SK-N-SH (cell line): ENCODE measurements at regions not wholly inside any gene's neighbourhood (a gene's known extent, or its start where the extent isn't known, plus 50 kb on each side); places are given as distances from the start of the nearest gene placed in this dataset.

Experiments
- CTCF ChIA-PET: fragments of 300-600, 350-600 bp; formaldehyde crosslinking; extraction: SDS; loops from one replicate; lab custom pipeline; 2021; lab: Yijun Ruan, JAX
- POLR2A ChIA-PET: fragments of 350-600 bp; sonication (Branson Sonifier 250); formaldehyde crosslinking; extraction: SDS; loops from one replicate; lab custom pipeline; 2020; ENCODE audit warnings: antibody characterized with exemption, inconsistent platforms; lab: Yijun Ruan, JAX
- DNase-seq: peaks from one replicate; pipeline ENCODE4 v3.0.0; 2012
- H2AFZ ChIP-seq: fragments of 200-600 bp; sonication (generic); 2 replicates; pipeline ENCODE4 v1.8.1; 2016; ENCODE audit warnings: antibody characterized with exemption, mild to moderate bottlenecking, low read depth
- H3F3A ChIP-seq: fragments of 200-600 bp; sonication (generic); replicated peaks from 2 replicates; pipeline ENCODE3; 2016; ENCODE audit warnings: antibody characterized with exemption, mild to moderate bottlenecking; ENCODE audit not compliant: insufficient read depth
- H3K27ac ChIP-seq, 2 experiments: fragments of 200-500 bp in 1 of 2; fragments of 200-600 bp in 1 of 2; sonication (Bioruptor generic) in 1 of 2; sonication (generic), shearing (Covaris generic) in 1 of 2; 2 replicates each; pipeline versions ENCODE4 v1.5.1 to v1.6.1; 2014 to 2016; ENCODE audit warnings: low read depth in 2 of 2, inconsistent platforms in 1 of 2, low read length in 1 of 2, mild to moderate bottlenecking in 1 of 2, mixed read lengths in 1 of 2
- H3K27me3 ChIP-seq: fragments of 200-600 bp; sonication (generic), shearing (Covaris generic); 2 replicates; pipeline ENCODE4 v1.6.1; 2016; ENCODE audit warnings: mixed run types; ENCODE audit not compliant: insufficient read depth
- H3K36me3 ChIP-seq, 2 experiments: fragments of 200-500 bp in 1 of 2; fragments of 200-600 bp in 1 of 2; sonication (Bioruptor generic) in 1 of 2; sonication (generic) in 1 of 2; replicated peaks in 1 of 2; 2 replicates each; pipeline versions ENCODE3 to v1.5.1; 2014 to 2016; ENCODE audit warnings: low read length in 1 of 2, mild to moderate bottlenecking in 1 of 2; ENCODE audit not compliant: insufficient read depth in 2 of 2, control insufficient read depth in 1 of 2
- H3K4me1 ChIP-seq, 2 experiments: fragments of 200-500 bp in 1 of 2; fragments of 200-600 bp in 1 of 2; sonication (Bioruptor generic) in 1 of 2; sonication (generic), shearing (Covaris generic) in 1 of 2; 2 replicates each; pipeline versions ENCODE4 v1.5.1 to v1.6.1; 2014 to 2016; ENCODE audit warnings: low read depth in 1 of 2, low read length in 1 of 2, mixed run types in 1 of 2; ENCODE audit not compliant: insufficient read depth in 2 of 2, control insufficient read depth in 1 of 2
- H3K4me2 ChIP-seq: fragments of 200-600 bp; sonication (generic), shearing (Covaris generic); 2 replicates; pipeline ENCODE4 v1.6.1; 2017; ENCODE audit warnings: mixed run types
- H3K4me3 ChIP-seq, 2 experiments: fragments of 200-500 bp in 1 of 2; fragments of 200-600 bp in 1 of 2; sonication (Bioruptor generic) in 1 of 2; sonication (generic), shearing (Covaris generic) in 1 of 2; 2 replicates each; pipeline versions ENCODE4 v1.5.1 to v1.8.1; 2014 to 2016; ENCODE audit warnings: low read depth in 2 of 2, inconsistent platforms in 1 of 2, low read length in 1 of 2, mild to moderate bottlenecking in 1 of 2, mixed read lengths in 1 of 2, moderate library complexity in 1 of 2
- H3K79me2 ChIP-seq: fragments of 200-600 bp; sonication (generic); 2 replicates; pipeline ENCODE4 v1.8.1; 2017; ENCODE audit warnings: mild to moderate bottlenecking; ENCODE audit not compliant: insufficient read depth
- H3K9ac ChIP-seq: fragments of 200-600 bp; sonication (generic); 2 replicates; pipeline ENCODE4 v1.6.1; 2017; ENCODE audit warnings: mixed run types
- H3K9me2 ChIP-seq: fragments of 200-600 bp; sonication (generic); 2 replicates; pipeline ENCODE4 v1.6.1; 2017; ENCODE audit warnings: mixed run types
- H3K9me3 ChIP-seq: fragments of 200-600 bp; sonication (generic); 2 replicates; pipeline ENCODE4 v1.6.1; 2017; ENCODE audit warnings: mixed run types, mild to moderate bottlenecking, moderate library complexity
- H4K20me1 ChIP-seq: fragments of 200-600 bp; sonication (generic); 2 replicates; pipeline ENCODE4 v1.6.1; 2017; ENCODE audit warnings: mild to moderate bottlenecking, mixed run types; ENCODE audit not compliant: insufficient read depth
- EZH2phosphoT487 ChIP-seq: fragments of 200-600 bp; sonication (generic); IDR thresholded peaks from 2 replicates; pipeline ENCODE4 v1.6.1; 2017; ENCODE audit warnings: low read depth, mixed run types, mild to moderate bottlenecking, antibody characterized with exemption, moderate library complexity, borderline replicate concordance
- FOSL2 ChIP-seq: IDR thresholded peaks from 2 replicates; pipeline ENCODE4 v1.4.0; 2012; ENCODE audit warnings: low read depth, mild to moderate bottlenecking, moderate library complexity, borderline replicate concordance
- MXI1 ChIP-seq: IDR thresholded peaks from 2 replicates; pipeline ENCODE4 v1.6.1; 2012; ENCODE audit warnings: mild to moderate bottlenecking, low read depth, low read length, improper control_type of control experiment
- NRF1 ChIP-seq: IDR thresholded peaks from 2 replicates; pipeline ENCODE4 v1.6.1; 2012; ENCODE audit warnings: low read depth, mild to moderate bottlenecking, low read length
- SIN3A ChIP-seq: IDR thresholded peaks from 2 replicates; pipeline ENCODE4 v1.6.1; 2012; ENCODE audit warnings: low read depth, mild to moderate bottlenecking, low read length, moderate library complexity, borderline replicate concordance
- TCF12 ChIP-seq: IDR thresholded peaks from 2 replicates; pipeline ENCODE4 v1.4.0; 2012
- YY1 ChIP-seq: IDR thresholded peaks from 2 replicates; pipeline ENCODE4 v1.4.0; 2012; ENCODE audit warnings: low read depth, mild to moderate bottlenecking
- WGBS: methylation state at CpG from one replicate; pipeline ENCODE4 v1.1.6; 2017; ENCODE audit warnings: low lambda C conversion rate; 5-methylcytosine and 5-hydroxymethylcytosine counted together
- TF ChIP-seq, protein P1 (sequence below): IDR thresholded peaks from 2 replicates; pipeline ENCODE4 v1.6.1; 2012; ENCODE audit warnings: mild to moderate bottlenecking, low read depth, low read length, moderate library complexity
- TF ChIP-seq, protein P2 (sequence below): fragments of 150-350 bp; IDR thresholded peaks from 2 replicates; pipeline ENCODE4 v1.6.1; 2017; ENCODE audit warnings: antibody characterized with exemption, low read length, low read depth, borderline replicate concordance
- TF ChIP-seq, protein P3 (sequence below): IDR thresholded peaks from 2 replicates; pipeline ENCODE4 v1.4.0; 2012; ENCODE audit warnings: low read depth
- TF ChIP-seq, protein P4 (sequence below): fragments of 200-600 bp; sonication (generic); IDR thresholded peaks from 2 replicates; pipeline ENCODE4 v1.6.1; 2017; ENCODE audit warnings: antibody characterized with exemption, mild to moderate bottlenecking, moderate library complexity

DNA sequence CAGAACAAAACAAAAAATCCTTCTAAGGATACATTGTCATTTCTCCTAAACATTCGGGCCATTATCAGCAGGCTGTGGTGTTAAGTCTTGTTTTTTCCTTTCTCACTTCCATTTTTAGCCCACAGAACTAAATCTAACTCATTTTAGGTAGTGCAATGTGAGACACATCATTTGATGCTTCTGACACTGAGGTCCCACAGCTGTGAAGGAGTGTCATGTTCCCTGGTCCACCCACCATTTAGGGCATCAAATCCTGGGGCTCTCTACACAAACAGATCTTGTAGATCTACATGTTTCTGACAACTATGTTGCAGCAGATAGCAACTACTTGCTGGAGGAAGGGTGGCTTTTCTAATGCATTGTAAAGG, 232.5 kb upstream of the IGFBP3 start:
- no peak overlapping the region for H2AFZ ChIP-seq
- H3K79me2 ChIP-seq: no peaks in the 10 kb centered on the region
- H3K4me2 ChIP-seq: no peak overlapping the region
- no peak for DNase-seq
- no peak overlapping the region for H3K27ac ChIP-seq
- TF ChIP-seq, protein P1, sequence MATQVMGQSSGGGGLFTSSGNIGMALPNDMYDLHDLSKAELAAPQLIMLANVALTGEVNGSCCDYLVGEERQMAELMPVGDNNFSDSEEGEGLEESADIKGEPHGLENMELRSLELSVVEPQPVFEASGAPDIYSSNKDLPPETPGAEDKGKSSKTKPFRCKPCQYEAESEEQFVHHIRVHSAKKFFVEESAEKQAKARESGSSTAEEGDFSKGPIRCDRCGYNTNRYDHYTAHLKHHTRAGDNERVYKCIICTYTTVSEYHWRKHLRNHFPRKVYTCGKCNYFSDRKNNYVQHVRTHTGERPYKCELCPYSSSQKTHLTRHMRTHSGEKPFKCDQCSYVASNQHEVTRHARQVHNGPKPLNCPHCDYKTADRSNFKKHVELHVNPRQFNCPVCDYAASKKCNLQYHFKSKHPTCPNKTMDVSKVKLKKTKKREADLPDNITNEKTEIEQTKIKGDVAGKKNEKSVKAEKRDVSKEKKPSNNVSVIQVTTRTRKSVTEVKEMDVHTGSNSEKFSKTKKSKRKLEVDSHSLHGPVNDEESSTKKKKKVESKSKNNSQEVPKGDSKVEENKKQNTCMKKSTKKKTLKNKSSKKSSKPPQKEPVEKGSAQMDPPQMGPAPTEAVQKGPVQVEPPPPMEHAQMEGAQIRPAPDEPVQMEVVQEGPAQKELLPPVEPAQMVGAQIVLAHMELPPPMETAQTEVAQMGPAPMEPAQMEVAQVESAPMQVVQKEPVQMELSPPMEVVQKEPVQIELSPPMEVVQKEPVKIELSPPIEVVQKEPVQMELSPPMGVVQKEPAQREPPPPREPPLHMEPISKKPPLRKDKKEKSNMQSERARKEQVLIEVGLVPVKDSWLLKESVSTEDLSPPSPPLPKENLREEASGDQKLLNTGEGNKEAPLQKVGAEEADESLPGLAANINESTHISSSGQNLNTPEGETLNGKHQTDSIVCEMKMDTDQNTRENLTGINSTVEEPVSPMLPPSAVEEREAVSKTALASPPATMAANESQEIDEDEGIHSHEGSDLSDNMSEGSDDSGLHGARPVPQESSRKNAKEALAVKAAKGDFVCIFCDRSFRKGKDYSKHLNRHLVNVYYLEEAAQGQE: no peak
- no peak for TF ChIP-seq YY1
- no peak for TF ChIP-seq FOSL2
- TF ChIP-seq EZH2phosphoT487: no peak
- TF ChIP-seq, all 33 proteins: peak for 0
- no peaks in the 10 kb centered on the region for H3F3A ChIP-seq
- H3K4me3 ChIP-seq: no peak overlapping the region
- no peaks in the 10 kb centered on the region for H3K36me3 ChIP-seq
- no peaks in the 10 kb centered on the region for H3K9me2 ChIP-seq
- no peak overlapping the region for H3K9ac ChIP-seq
- no peaks in the 10 kb centered on the region for H4K20me1 ChIP-seq
- H3K4me1 ChIP-seq: no peaks in the 10 kb centered on the region; a peak in 1 of 4 replicates
- no peaks in the 10 kb centered on the region for H3K27me3 ChIP-seq
- H3K9me3 ChIP-seq: no peaks in the 10 kb centered on the region
- ChIA-PET CTCF (interaction anchor here (0.6 to 1.3 kb wide), 3 partner anchors 231 to 947 kb away, joined by 3 to 4 read pairs (median 3); no protein-coding TSS in a partner anchor), POLR2A (no interaction called here)
- 55% methylated on average over 1 of the region's 1 CpG for WGBS

DNA sequence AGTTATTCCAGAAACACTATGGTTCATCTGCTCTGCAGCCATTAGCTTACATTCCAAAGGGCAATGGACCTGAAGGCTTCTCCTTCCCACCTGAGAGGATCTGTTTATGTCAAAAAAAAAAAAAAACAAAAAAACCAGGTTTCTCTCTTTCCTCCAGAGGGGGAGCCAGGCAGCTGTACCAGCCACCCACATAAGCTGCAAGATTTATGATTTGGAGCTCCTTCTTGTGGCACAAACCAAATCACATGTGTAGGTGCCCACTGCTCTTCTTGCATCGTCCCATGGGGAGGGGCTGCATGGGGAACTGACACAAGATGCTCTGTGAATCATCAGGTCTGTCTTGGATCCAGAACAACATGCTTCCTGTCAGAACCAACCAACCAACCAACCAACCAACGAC, 231.6 kb upstream of the IGFBP3 start:
- CTCF ChIA-PET: interaction anchor here (0.6 to 1.3 kb wide), 2 partner anchors 230 to 863 kb away, joined by 3 to 4 read pairs; no protein-coding TSS in a partner anchor
- 36% methylated on average over 1 of the region's 2 CpGs for WGBS
- H3K4me3 ChIP-seq: no peak overlapping the region

More for the DNA sequence above, 231.6 kb upstream of the IGFBP3 start:
- no peak for TF ChIP-seq MXI1
- TF ChIP-seq, protein P2, sequence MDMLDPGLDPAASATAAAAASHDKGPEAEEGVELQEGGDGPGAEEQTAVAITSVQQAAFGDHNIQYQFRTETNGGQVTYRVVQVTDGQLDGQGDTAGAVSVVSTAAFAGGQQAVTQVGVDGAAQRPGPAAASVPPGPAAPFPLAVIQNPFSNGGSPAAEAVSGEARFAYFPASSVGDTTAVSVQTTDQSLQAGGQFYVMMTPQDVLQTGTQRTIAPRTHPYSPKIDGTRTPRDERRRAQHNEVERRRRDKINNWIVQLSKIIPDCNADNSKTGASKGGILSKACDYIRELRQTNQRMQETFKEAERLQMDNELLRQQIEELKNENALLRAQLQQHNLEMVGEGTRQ: no peak
- no peak for TF ChIP-seq SIN3A
- no peak for TF ChIP-seq NRF1
- TF ChIP-seq, protein P3, sequence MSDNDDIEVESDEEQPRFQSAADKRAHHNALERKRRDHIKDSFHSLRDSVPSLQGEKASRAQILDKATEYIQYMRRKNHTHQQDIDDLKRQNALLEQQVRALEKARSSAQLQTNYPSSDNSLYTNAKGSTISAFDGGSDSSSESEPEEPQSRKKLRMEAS: no peak
- no peak for TF ChIP-seq FOSL2
- no peak for TF ChIP-seq TCF12
- TF ChIP-seq, protein P4, sequence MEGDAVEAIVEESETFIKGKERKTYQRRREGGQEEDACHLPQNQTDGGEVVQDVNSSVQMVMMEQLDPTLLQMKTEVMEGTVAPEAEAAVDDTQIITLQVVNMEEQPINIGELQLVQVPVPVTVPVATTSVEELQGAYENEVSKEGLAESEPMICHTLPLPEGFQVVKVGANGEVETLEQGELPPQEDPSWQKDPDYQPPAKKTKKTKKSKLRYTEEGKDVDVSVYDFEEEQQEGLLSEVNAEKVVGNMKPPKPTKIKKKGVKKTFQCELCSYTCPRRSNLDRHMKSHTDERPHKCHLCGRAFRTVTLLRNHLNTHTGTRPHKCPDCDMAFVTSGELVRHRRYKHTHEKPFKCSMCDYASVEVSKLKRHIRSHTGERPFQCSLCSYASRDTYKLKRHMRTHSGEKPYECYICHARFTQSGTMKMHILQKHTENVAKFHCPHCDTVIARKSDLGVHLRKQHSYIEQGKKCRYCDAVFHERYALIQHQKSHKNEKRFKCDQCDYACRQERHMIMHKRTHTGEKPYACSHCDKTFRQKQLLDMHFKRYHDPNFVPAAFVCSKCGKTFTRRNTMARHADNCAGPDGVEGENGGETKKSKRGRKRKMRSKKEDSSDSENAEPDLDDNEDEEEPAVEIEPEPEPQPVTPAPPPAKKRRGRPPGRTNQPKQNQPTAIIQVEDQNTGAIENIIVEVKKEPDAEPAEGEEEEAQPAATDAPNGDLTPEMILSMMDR: peak; percentile 41
- TF ChIP-seq, all 33 proteins: peak for 1
- H3K9me3 ChIP-seq: no peaks in the 10 kb centered on the region
- no peaks in the 10 kb centered on the region for H3K36me3 ChIP-seq
- no peaks in the 10 kb centered on the region for H3K9me2 ChIP-seq
- no peak for DNase-seq
- no peaks in the 10 kb centered on the region for H4K20me1 ChIP-seq
- no peak overlapping the region for H3K4me2 ChIP-seq
- H3F3A ChIP-seq: no peaks in the 10 kb centered on the region
- POLR2A ChIA-PET: no interaction called here
- no peak overlapping the region for H2AFZ ChIP-seq
- H3K27me3 ChIP-seq: no peaks in the 10 kb centered on the region
- no peak overlapping the region for H3K9ac ChIP-seq
- no peak overlapping the region for H3K27ac ChIP-seq
- H3K4me1 ChIP-seq: no peaks in the 10 kb centered on the region; a peak in 1 of 4 replicates
- no peaks in the 10 kb centered on the region for H3K79me2 ChIP-seq
